HG02885 (cell line): ENCODE measurements at regions not wholly inside any gene's neighbourhood (a gene's known extent, or its start where the extent isn't known, plus 50 kb on each side); places are given as distances from the start of the nearest gene placed in this dataset.
"Not testable (repeated sequence)": the region's sequence is repeated elsewhere in the genome, so short reads cannot be mapped to it uniquely, and the experiment has no call there.

Source experiments
- ATAC-seq: cut with Tn5 transposase; IDR thresholded peaks from one replicate; pipeline ENCODE4 v1.9.1; 2021; ENCODE audit warnings: mild to moderate bottlenecking; ENCODE audit not compliant: unreplicated experiment, poor library complexity

- ATAC-seq: no peak
These were observed 314.3 kb downstream of the NUP35 start for GRCh38 chr2:183438541-183438940.

DNA sequence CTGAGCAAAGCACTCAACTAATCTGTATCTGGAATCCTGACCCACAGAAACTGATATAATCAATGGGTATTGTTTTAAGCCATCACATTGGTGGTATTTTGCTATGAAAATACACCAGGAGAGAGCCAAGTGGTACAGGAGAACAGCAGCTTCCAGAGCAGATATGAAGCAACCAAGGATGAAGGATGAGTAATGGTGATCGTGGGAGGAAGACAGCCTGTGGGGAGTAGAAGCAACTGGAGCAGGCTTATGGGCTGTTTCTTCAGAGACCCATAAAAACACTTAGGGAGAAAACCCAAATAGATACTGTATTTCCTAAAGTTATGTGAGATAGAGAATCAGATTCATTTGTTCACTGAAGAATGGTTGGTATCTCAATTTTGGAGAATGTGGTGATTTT, 330.8 kb downstream of the NUP35 start:
- ATAC-seq: no peak

DNA sequence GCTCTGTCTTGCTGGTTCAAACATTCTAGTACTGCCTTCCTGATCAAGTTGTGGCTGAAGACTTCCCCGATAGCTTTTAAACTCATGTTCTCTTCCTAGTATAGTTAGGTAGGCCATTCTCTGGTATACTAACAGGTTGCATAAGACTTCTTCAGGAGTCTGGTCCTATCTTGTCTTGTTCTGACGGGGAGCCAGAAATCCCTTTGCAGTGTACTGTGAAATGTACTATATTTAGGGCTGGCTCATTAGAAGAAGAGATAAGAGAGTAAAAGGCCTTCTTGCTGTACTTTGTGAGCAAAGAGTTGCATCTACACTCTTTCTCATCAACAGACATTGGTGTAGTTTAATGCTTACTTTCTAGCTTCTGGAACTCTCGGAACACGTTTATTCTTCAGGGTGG, 331.9 kb downstream of the NUP35 start:
- ATAC-seq: no peak

- ATAC-seq: no peak
These were observed 334.2 kb downstream of the NUP35 start for GRCh38 chr2:183458460-183458859.

GRCh38 chr2:183459466-183459865, 335.2 kb downstream of the NUP35 start:
- ATAC-seq: no peak

DNA sequence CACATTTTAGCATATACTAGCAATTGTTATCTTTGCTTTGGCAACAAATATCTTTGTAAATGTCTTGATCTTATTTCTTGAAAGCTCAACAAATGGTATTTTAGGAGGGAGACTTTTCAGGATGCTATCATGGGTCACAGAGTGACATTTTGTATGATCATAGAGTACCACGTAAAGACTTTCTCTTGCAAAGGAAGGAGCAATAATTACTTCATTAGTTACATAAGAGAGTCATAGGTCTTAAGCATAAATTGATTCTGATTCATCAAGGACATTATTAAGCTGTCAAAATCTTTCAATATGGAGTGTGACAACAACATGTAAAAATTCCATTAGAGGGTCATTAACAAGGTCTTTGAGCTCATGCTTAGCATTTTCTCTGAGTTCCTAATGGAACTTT, 339.6 kb downstream of the NUP35 start:
- no peak for ATAC-seq

DNA sequence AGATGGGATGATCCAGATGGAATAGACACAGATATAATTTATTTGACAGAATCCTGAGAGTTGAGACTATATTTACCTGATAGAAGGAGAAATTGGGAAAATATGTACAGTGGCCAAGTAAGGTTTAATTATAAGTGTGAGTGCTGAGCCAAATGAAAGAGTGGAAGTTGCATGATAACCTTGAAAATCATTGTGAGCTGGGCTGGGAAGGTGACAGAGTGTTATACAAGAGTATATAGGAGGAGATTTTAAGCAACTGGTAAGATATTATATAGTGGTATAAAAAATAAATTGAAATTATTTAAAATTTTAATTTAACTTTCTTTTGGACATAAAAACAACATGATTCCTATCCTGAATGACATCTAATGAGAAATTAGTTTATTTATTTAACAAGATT, 340.8 kb downstream of the NUP35 start:
- ATAC-seq: no peak

- no peak for ATAC-seq
These were observed 350.9 kb downstream of the NUP35 start for GRCh38 chr2:183474912-183475695.

DNA sequence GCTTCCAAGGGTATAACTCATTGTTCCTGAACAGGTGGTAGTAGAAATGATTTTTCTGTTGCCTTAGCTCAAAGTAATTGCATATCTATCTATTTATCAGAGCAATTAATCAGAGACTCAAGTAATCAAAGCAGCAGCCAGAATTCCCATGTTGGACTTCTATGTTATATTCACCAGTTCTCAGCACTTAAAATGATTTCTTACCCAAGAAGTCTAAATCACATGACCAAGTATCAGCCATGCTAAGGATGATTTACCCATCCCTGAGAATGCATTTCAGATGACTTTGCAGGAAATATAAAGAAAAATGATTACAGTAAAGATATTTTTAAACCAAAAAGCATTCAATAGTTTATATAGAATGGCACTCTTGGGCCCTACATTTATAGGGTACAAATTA, 352.2 kb downstream of the NUP35 start:
- ATAC-seq: no peak

- ATAC-seq: no peak
These were observed 353.1 kb downstream of the NUP35 start for GRCh38 chr2:183477296-183477695.

- not testable (repeated sequence) for ATAC-seq
These were observed 354.8 kb downstream of the NUP35 start for GRCh38 chr2:183478941-183479595.

DNA sequence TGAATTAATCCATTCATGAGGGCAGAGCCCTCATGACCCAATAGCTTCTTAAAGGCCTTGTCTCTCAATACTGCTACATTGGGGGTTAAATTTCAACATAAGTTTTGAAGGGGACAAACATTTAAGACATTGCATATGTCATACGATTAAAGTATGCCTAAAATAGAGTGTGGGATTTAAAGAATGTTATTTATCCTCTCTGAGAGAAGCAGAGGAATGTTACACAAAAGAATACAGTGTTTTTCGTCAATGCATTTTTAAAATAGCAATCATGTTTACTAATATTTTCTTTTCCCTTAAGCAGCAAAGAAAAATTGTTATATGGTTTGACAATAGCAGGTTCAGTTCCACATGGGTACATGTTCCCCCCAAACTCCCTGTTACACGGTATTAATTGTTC, 363.1 kb downstream of the NUP35 start:
- no peak for ATAC-seq

- ATAC-seq: no peak
These were observed 364.2 kb downstream of the NUP35 start for GRCh38 chr2:183488421-183488820.

- ATAC-seq: no peak
These were observed 366.2 kb downstream of the NUP35 start for GRCh38 chr2:183490489-183490888.

GRCh38 chr2:183490914-183491313, 366.7 kb downstream of the NUP35 start:
- ATAC-seq: no peak

GRCh38 chr2:183493040-183493439, 368.8 kb downstream of the NUP35 start:
- no peak for ATAC-seq

GRCh38 chr2:183495079-183495478, 370.8 kb downstream of the NUP35 start:
- no peak for ATAC-seq

- ATAC-seq: peak; percentile 99
These were observed 371.5 kb downstream of the NUP35 start for GRCh38 chr2:183495589-183496267.

- no peak for ATAC-seq
These were observed 373.6 kb downstream of the NUP35 start for GRCh38 chr2:183497861-183498260.

DNA sequence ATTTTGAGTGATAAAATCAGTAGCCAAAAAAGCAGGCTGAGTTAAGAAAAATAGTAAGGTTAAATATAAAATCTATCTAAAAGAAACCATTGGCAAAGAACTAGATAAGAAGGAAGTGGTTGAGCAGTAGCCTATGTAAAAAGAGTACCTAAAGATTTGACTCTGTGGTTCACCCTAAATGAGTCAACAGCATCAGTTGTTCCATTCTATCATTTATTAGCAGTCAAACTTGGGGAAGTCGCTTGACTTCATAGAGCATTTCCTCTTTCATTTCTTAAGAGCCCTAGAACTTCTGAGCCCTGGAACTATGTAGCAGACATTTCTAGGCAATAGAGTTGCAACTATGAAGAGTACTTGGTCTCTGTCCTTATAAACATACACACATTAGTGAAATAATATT, 381.7 kb downstream of the NUP35 start:
- peak; percentile 98 for ATAC-seq

DNA sequence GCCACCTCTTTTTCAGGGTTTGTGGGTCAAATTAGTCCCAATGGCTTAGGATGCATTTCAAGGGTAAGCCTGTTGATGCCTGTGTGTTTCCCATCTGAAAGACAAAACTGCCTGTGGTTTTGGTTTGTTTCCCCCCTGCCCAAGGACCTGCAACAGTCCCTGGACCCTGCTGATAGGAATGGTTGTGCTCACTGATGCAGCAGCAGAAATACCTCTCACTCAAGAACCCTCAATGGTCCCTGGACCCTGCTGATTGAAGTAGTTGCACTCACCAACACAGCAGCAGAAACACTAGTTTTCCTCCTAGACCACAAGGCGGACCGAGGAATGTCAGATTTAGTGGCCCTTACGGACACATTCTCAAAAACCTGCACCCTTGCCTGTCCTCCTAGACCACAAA, 386.9 kb downstream of the NUP35 start:
- ATAC-seq: no peak
